ENCODE measurements at regions not wholly inside any gene's neighbourhood (a gene's known extent, or its start where the extent isn't known, plus 50 kb on each side); places are given as distances from the start of the nearest gene placed in this dataset.
"Not testable (repeated sequence)": the region's sequence is repeated elsewhere in the genome, so short reads cannot be mapped to it uniquely, and the experiment has no call there.

GRCh38 chr7:81478664-81479063, 291.2 kb downstream of the HGF start:
- DNase-seq (ENCODE audit: low spot score) = no peak

- DNase-seq (ENCODE audit: low spot score) = not testable (repeated sequence)
These were observed 291.6 kb downstream of the HGF start for GRCh38 chr7:81478201-81478600.

GRCh38 chr7:81473236-81473635, 296.6 kb downstream of the HGF start:
- no peak for DNase-seq (ENCODE audit: low spot score)

GRCh38 chr7:81470724-81471379, 299.0 kb downstream of the HGF start:
- no peak for DNase-seq (ENCODE audit: low spot score)

GRCh38 chr7:81469869-81470723, 299.8 kb downstream of the HGF start:
- DNase-seq (ENCODE audit: low spot score) = peak; percentile 89

GRCh38 chr7:81469153-81469868, 300.5 kb downstream of the HGF start:
- DNase-seq (ENCODE audit: low spot score) = no peak

GRCh38 chr7:81468526-81468925, 301.3 kb downstream of the HGF start:
- DNase-seq (ENCODE audit: low spot score) = no peak

GRCh38 chr7:81467964-81468363, 301.9 kb downstream of the HGF start:
- no peak for DNase-seq (ENCODE audit: low spot score)

- no peak for DNase-seq (ENCODE audit: low spot score)
These were observed 307.2 kb downstream of the HGF start for GRCh38 chr7:81462672-81463071.

GRCh38 chr7:81460250-81461045, 309.4 kb downstream of the HGF start:
- no peak for DNase-seq (ENCODE audit: low spot score)

- DNase-seq (ENCODE audit: low spot score) = no peak
These were observed 310.4 kb downstream of the HGF start for GRCh38 chr7:81459485-81459884.

- DNase-seq (ENCODE audit: low spot score) = peak; percentile 60
These were observed 311.9 kb downstream of the HGF start for GRCh38 chr7:81457852-81458522.

GRCh38 chr7:81453770-81454169, 316.1 kb downstream of the HGF start:
- DNase-seq (ENCODE audit: low spot score) = not testable (repeated sequence)

GRCh38 chr7:81449105-81449504, 320.7 kb downstream of the HGF start:
- no peak for DNase-seq (ENCODE audit: low spot score)

- peak; percentile 48 for DNase-seq (ENCODE audit: low spot score)
These were observed 322.4 kb downstream of the HGF start for GRCh38 chr7:81447351-81447952.

- DNase-seq (ENCODE audit: low spot score) = no peak
These were observed 323.6 kb downstream of the HGF start for GRCh38 chr7:81446212-81446611.

GRCh38 chr7:81445462-81445861, 324.4 kb downstream of the HGF start:
- DNase-seq (ENCODE audit: low spot score) = no peak

GRCh38 chr7:81441750-81442149, 328.1 kb downstream of the HGF start:
- no peak for DNase-seq (ENCODE audit: low spot score)

- DNase-seq (ENCODE audit: low spot score) = no peak
These were observed 330.3 kb downstream of the HGF start for GRCh38 chr7:81439591-81439990.

GRCh38 chr7:81437160-81437559, 332.7 kb downstream of the HGF start:
- not testable (repeated sequence) for DNase-seq (ENCODE audit: low spot score)

Measured in COLO829 (cell line).